ENCODE measurements at regions not wholly inside any gene's neighbourhood (a gene's known extent, or its start where the extent isn't known, plus 50 kb on each side); places are given as distances from the start of the nearest gene placed in this dataset.

DNA sequence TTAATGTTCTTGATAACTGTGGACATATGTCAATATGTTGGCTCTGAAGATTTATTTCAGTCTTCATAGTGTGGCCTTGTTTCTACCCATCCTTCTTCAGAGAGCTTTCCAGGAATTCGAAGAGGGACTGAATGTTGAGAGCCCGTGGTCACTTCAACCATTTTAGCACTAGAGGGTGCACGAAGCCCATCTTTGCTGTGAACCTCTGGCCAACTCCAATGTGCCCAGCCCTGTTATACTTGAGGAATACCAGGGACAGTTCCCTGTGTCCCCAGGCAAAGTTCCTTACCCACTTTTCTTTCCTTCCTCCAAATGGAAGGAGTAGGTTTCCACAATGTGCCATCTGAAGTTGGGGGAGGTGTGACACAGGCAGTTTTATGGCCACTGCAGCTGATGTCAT lies 603.5 kb downstream of the RPL10L start:
- peak; percentile 65 for TF ChIP-seq RAD21 (IDR thresholded peaks at IDR 0.05; ENCODE audit: low read length)
- no peak for TF ChIP-seq RFX5 (IDR thresholded peaks at IDR 0.05; ENCODE audit: low read depth, low read length)
- TF ChIP-seq, protein P1, sequence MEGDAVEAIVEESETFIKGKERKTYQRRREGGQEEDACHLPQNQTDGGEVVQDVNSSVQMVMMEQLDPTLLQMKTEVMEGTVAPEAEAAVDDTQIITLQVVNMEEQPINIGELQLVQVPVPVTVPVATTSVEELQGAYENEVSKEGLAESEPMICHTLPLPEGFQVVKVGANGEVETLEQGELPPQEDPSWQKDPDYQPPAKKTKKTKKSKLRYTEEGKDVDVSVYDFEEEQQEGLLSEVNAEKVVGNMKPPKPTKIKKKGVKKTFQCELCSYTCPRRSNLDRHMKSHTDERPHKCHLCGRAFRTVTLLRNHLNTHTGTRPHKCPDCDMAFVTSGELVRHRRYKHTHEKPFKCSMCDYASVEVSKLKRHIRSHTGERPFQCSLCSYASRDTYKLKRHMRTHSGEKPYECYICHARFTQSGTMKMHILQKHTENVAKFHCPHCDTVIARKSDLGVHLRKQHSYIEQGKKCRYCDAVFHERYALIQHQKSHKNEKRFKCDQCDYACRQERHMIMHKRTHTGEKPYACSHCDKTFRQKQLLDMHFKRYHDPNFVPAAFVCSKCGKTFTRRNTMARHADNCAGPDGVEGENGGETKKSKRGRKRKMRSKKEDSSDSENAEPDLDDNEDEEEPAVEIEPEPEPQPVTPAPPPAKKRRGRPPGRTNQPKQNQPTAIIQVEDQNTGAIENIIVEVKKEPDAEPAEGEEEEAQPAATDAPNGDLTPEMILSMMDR (conservative IDR thresholded peaks at IDR 0.05; ENCODE audit: low read depth, low read length) = peak; percentile 46
- in situ Hi-C loops (cut with MboI; ENCODE audit: low sequenced_read_pairs) (no loop called here), dilution Hi-C loops (cut with HindIII; ENCODE audit: low sequenced_read_pairs, unreplicated experiment) (no loop called here), intact Hi-C loops (cut with micrococcal nuclease) (loop anchor here (10.0 kb wide), 1 partner anchor 297 kb away; no protein-coding TSS in a partner anchor)
- no peaks in the 10 kb centered on the region for H3K27me3 ChIP-seq (ENCODE audit: control insufficient read depth, insufficient read depth, low read length)
- no peak overlapping the region for H2AK5ac ChIP-seq (ENCODE audit: low read depth, low read length)
- H3K18ac ChIP-seq (ENCODE audit: low read depth, low read length) = no peak overlapping the region
- no peak overlapping the region for H2BK20ac ChIP-seq (ENCODE audit: low read depth, low read length)
- no peaks in the 10 kb centered on the region for H4K20me1 ChIP-seq (ENCODE audit: insufficient read depth, low read length)
- no peaks in the 10 kb centered on the region for H3K9me1 ChIP-seq (ENCODE audit: insufficient read depth, low read length)
- H3K9ac ChIP-seq (ENCODE audit: low read depth, low read length) = no peak overlapping the region
- H3K4ac ChIP-seq (ENCODE audit: low read depth, low read length) = no peak overlapping the region
- H2AFZ ChIP-seq (replicated peaks; ENCODE audit: low read length, poor library complexity) = peak overlapping the region; percentile 51
- H2AK9ac ChIP-seq (replicated peaks; ENCODE audit: low read depth, low read length, poor library complexity) = no peak overlapping the region
- H3K23ac ChIP-seq (ENCODE audit: low read depth, low read length) = no peak overlapping the region
- no TSS peak for BruUV-seq (replicated peaks)
- H3K4me3 ChIP-seq (ENCODE audit: insufficient read depth, low read depth, low read length) = no peak overlapping the region
- H4K5ac ChIP-seq (ENCODE audit: low read depth, low read length) = no peak overlapping the region
- ATAC-seq (ENCODE audit: low read depth) = no peak
- H4K91ac ChIP-seq (ENCODE audit: insufficient read depth, low read depth, low read length) = no peak overlapping the region
- ChIA-PET CTCF (no interaction called here), POLR2A (ENCODE audit: unreplicated experiment) (no interaction called here)
- no peak overlapping the region for H3K56ac ChIP-seq (ENCODE audit: extremely low read depth, insufficient read depth, low read length)
- H3K14ac ChIP-seq (replicated peaks; ENCODE audit: low read depth, low read length) = no peak overlapping the region
- no peak overlapping the region for H4K8ac ChIP-seq (ENCODE audit: low read depth in 2 of 2, low read length in 2 of 2)
- H3K4me2 ChIP-seq (ENCODE audit: low read depth, low read length) = no peak overlapping the region
- peak; percentile 18 for DNase-seq
- no peak overlapping the region for H3K27ac ChIP-seq (ENCODE audit: insufficient read depth, low read length)
- 30% methylated on average over 2 of the region's 3 CpGs; no CpG with 5 or more reads in 1 of the 2 experiments for WGBS, 2 experiments (ENCODE audit: extremely low coverage in 2 of 2, insufficient read length in 1 of 2)
- no peaks in the 10 kb centered on the region for H3K36me3 ChIP-seq (ENCODE audit: control insufficient read depth, insufficient read depth, low read length)
- no peak overlapping the region for H2BK5ac ChIP-seq (ENCODE audit: low read depth, low read length, poor library complexity, severe bottlenecking)
- H2BK120ac ChIP-seq (ENCODE audit: low read depth, low read length) = no peak overlapping the region
- no peaks in the 10 kb centered on the region for H3K79me1 ChIP-seq (ENCODE audit: low read depth in 1 of 2, low read length in 2 of 2)
- H2BK15ac ChIP-seq (ENCODE audit: low read depth, low read length) = no peak overlapping the region
- no peaks in the 10 kb centered on the region for H3K9me3 ChIP-seq (ENCODE audit: control insufficient read depth, insufficient read depth, low read length)
- H3K4me1 ChIP-seq (ENCODE audit: control insufficient read depth, insufficient read depth, low read length) = no peaks in the 10 kb centered on the region
